Pancreas (tissue), 10 donors: ENCODE measurements at regions not wholly inside any gene's neighbourhood (a gene's known extent, or its start where the extent isn't known, plus 50 kb on each side); places are given as distances from the start of the nearest gene placed in this dataset.

Experiments
- ATAC-seq, 4 donors: fragments of 200-7000 bp; cut with Tn5 transposase; one replicate each; pipeline versions ENCODE4 v1.8.0 to v1.9.1; 2020; ENCODE audit warnings: mild to moderate bottlenecking in 4 of 4, moderate library complexity in 4 of 4
- DNase-seq, 6 donors: peaks; one replicate each; pipeline ENCODE4 v3.0.0-alpha.2; 2020
- FAIRE-seq: peaks from 2 replicates; lab custom pipeline; 2012; peaks lifted over from hg19 to GRCh38; lab: Jason Lieb, UNC
- H3K27ac ChIP-seq, 4 donors: fragments of 200-600 bp; sonication (generic); 1 replicate in 3 of 4; 2 replicates in 1 of 4; pipeline versions ENCODE4 v1.5.0 to v1.8.0; 2020
- H3K27me3 ChIP-seq, 4 donors: fragments of 200-600 bp; one replicate each; pipeline ENCODE4 v1.8.0; 2021
- H3K36me3 ChIP-seq, 3 donors: fragments of 200-600 bp; sonication (generic) in 1 of 3; one replicate each; pipeline versions ENCODE4 v1.5.0 to v1.8.0; 2020 to 2021
- H3K4me1 ChIP-seq, 3 donors: fragments of 200-600 bp; one replicate each; pipeline ENCODE4 v1.8.0; 2021
- H3K4me3 ChIP-seq, 4 donors: fragments of 200-600 bp; sonication (generic) in 2 of 4; one replicate each; pipeline versions ENCODE4 v1.5.0 to v1.8.0; 2020 to 2021
- H3K9me3 ChIP-seq, 4 donors: fragments of 200-600 bp; one replicate each; pipeline ENCODE4 v1.8.0; 2021
- CTCF ChIP-seq, 4 donors: fragments of 200-600 bp; sonication (generic) in 3 of 4; IDR thresholded peaks; one replicate each; pipeline versions ENCODE4 v1.5.0 to v1.8.0; 2021; ENCODE audit warnings: antibody characterized with exemption in 4 of 4
- WGBS, 2 donors: extraction: QIAGEN DNeasy Blood & Tissue Kit; methylation state at CpG; one replicate each; pipeline ENCODE4 v1.1.7; 2013; 5-methylcytosine and 5-hydroxymethylcytosine counted together
- intact Hi-C, 3 donors: fragments of 100-400 bp; cut with DNase I; formaldehyde crosslinking; loops; one replicate each; pipeline versions ENCODE4 v1.11.1 to v1.14.2; 2022
- donor health status: healthy with polysubstance abuse.
- donor health status: DM: no; HTN: no; CAD: no; lungs with moderate emphysema.
- donor health status: DM: no; HTN: no; CAD: no.
- donor health status: control.
- donor health status: control.
- donor health status: Bipolar disorder and iron deficiency.
- donor health status: DM: yes; HTN: yes; CAD: no.
- donor health status: DM: no; HTN: no; CAD: no.
- donor health status: DM: no; HTN: no; CAD: no.
- donor health status: DM: yes; HTN: yes; CAD: no.

GRCh38 chr3:190213727-190214126 is 93.0 kb upstream of the P3H2 start:
- ATAC-seq (no peak), DNase-seq (no peak), FAIRE-seq (no peak)
- no peak overlapping the region for H3K4me3 ChIP-seq
- intact Hi-C loops, result no loop called here
- H3K36me3 ChIP-seq, result no peaks in the 10 kb centered on the region
- no peaks in the 10 kb centered on the region for H3K27me3 ChIP-seq
- H3K4me1 ChIP-seq, result no peaks in the 10 kb centered on the region
- no peak overlapping the region for H3K27ac ChIP-seq
- no peaks in the 10 kb centered on the region for H3K9me3 ChIP-seq
- TF ChIP-seq CTCF (IDR thresholded peaks at IDR 0.05), result no peak

- no peaks in the 10 kb centered on the region for H3K4me1 ChIP-seq
- ATAC-seq (no peak), DNase-seq (no peak), FAIRE-seq (no peak)
- no peaks in the 10 kb centered on the region for H3K27me3 ChIP-seq
- no peak for TF ChIP-seq CTCF (IDR thresholded peaks at IDR 0.05)
- no peaks in the 10 kb centered on the region for H3K9me3 ChIP-seq
- no peaks in the 10 kb centered on the region for H3K36me3 ChIP-seq
- intact Hi-C loops, result no loop called here
- no peak overlapping the region for H3K4me3 ChIP-seq
- WGBS, 2 donors, result 76 to 86% methylated on average over 1 of the region's 1 CpG
- no peak overlapping the region for H3K27ac ChIP-seq
Measured at GRCh38 chr3:190210608-190211007, 89.9 kb upstream of the P3H2 start.

GRCh38 chr3:190209533-190209932 is 88.8 kb upstream of the P3H2 start:
- intact Hi-C loops, result no loop called here
- no peak for DNase-seq
- Histone ChIP-seq H3K4me1 (no peaks in the 10 kb centered on the region), H3K36me3 (no peaks in the 10 kb centered on the region), H3K27ac (no peak overlapping the region), H3K4me3 (no peak overlapping the region), H3K27me3 (no peaks in the 10 kb centered on the region), H3K9me3 (no peaks in the 10 kb centered on the region)
- ATAC-seq, result no peak
- no peak for FAIRE-seq
- whole genome bisulfite sequencing, 2 donors, result 33 to 85% methylated on average over 1 of the region's 1 CpG
- no peak for TF ChIP-seq CTCF (IDR thresholded peaks at IDR 0.05)

- intact Hi-C loops, result no loop called here
- no peak for TF ChIP-seq CTCF (IDR thresholded peaks at IDR 0.05)
- no peak for DNase-seq
- H3K4me3 ChIP-seq, result no peak overlapping the region
- H3K27ac ChIP-seq, result no peak overlapping the region
- no peaks in the 10 kb centered on the region for H3K27me3 ChIP-seq
- 77 to 79% methylated on average over 1 of the region's 1 CpG for WGBS, 2 donors
- no peak for ATAC-seq
- no peaks in the 10 kb centered on the region for H3K4me1 ChIP-seq
- FAIRE-seq, result no peak
- H3K9me3 ChIP-seq, result no peaks in the 10 kb centered on the region
- no peaks in the 10 kb centered on the region for H3K36me3 ChIP-seq
Measured at GRCh38 chr3:190208196-190208595, 87.5 kb upstream of the P3H2 start.

- DNase-seq, result no peak
- peak in 1 of 4 donors; percentile 28 for ATAC-seq
- Histone ChIP-seq H3K4me1 (peaks cover 0 to 3% (median 0%) of the 10 kb centered on the region in 3 donors), H3K36me3 (no peaks in the 10 kb centered on the region), H3K27me3 (no peaks in the 10 kb centered on the region), H3K27ac (no peak overlapping the region), H3K9me3 (no peaks in the 10 kb centered on the region), H3K4me3 (no peak overlapping the region)
- 56 to 81% methylated on average over 1 of the region's 1 CpG for WGBS, 2 donors
- intact Hi-C loops, result no loop called here
- no peak for TF ChIP-seq CTCF (IDR thresholded peaks at IDR 0.05)
- no peak for FAIRE-seq
Measured at GRCh38 chr3:190205739-190206138, 85.0 kb upstream of the P3H2 start.
